GM12878 (cell line): ENCODE measurements at regions not wholly inside any gene's neighbourhood (a gene's known extent, or its start where the extent isn't known, plus 50 kb on each side); places are given as distances from the start of the nearest gene placed in this dataset.

ENCODE experiments used
- ATAC-seq: fragments of 200-7000 bp; cut with Tn5 transposase; 3 replicates; pipeline ENCODE4 v1.9.1; 2020; ENCODE audit warnings: mild to moderate bottlenecking, moderate library complexity
- BruUV-seq: library from RNA; stranded (reverse); fragments of 400-500 nt; replicated peaks from 2 replicates; lab custom pipeline; 2021; lab: Mats Ljungman, UMichigan
- CTCF ChIA-PET: fragments of 300-600 bp; sonication (Branson Sonifier 250); formaldehyde crosslinking; extraction: SDS; loops from one replicate; lab custom pipeline; 2021; ENCODE audit warnings: inconsistent platforms; lab: Yijun Ruan, JAX
- POLR2A ChIA-PET: fragments of 350-600 bp; formaldehyde crosslinking; extraction: SDS; loops from one replicate; lab custom pipeline; 2021; ENCODE audit warnings: inconsistent platforms; lab: Charles Lee
- RAD21 ChIA-PET: fragments of 300-600 bp; sonication (Branson Sonifier 250); formaldehyde crosslinking; loops from one replicate; lab custom pipeline; 2023; ENCODE audit warnings: antibody characterized with exemption; ENCODE audit not compliant: unreplicated experiment; lab: Charles Lee
- SMC1A ChIA-PET: fragments of 300-600 bp; sonication (Branson Sonifier 250); formaldehyde crosslinking; loops from one replicate; lab custom pipeline; 2023; ENCODE audit not compliant: unreplicated experiment, uncharacterized antibody; lab: Charles Lee
- DNase-seq: peaks from one replicate; pipeline ENCODE4 v3.0.0-alpha.2; 2011; ENCODE audit warnings: low read depth, low spot score
- FAIRE-seq: peaks from 3 replicates; lab custom pipeline; 2011; peaks lifted over from hg19 to GRCh38; lab: Jason Lieb, UNC
- H2AFZ ChIP-seq: 2 replicates; pipeline ENCODE4 v1.6.0; 2011; ENCODE audit warnings: low read depth, low read length, control low read depth; ENCODE audit not compliant: control insufficient read depth
- H3K27ac ChIP-seq: 2 replicates; pipeline ENCODE4 v1.5.1; 2011; ENCODE audit warnings: control low read depth; ENCODE audit not compliant: control insufficient read depth, insufficient read depth
- H3K27me3 ChIP-seq, 2 experiments: replicated peaks in 1 of 2; 2 replicates each; pipeline versions ENCODE4 v1.6.0 to v1.6.1; 2011; ENCODE audit warnings: low read length in 1 of 2; ENCODE audit not compliant: control insufficient read depth in 2 of 2, insufficient read depth in 2 of 2
- H3K36me3 ChIP-seq, 2 experiments: 2 replicates each; pipeline ENCODE4 v1.5.1; 2011; ENCODE audit warnings: low read length in 1 of 2; ENCODE audit not compliant: control insufficient read depth in 2 of 2, insufficient read depth in 2 of 2
- H3K4me1 ChIP-seq: 2 replicates; pipeline ENCODE4 v1.6.1; 2011; ENCODE audit warnings: mild to moderate bottlenecking, low read length, moderate library complexity, mixed read lengths; ENCODE audit not compliant: control insufficient read depth, insufficient read depth
- H3K4me2 ChIP-seq: 2 replicates; pipeline ENCODE4 v1.6.0; 2011; ENCODE audit warnings: control low read depth; ENCODE audit not compliant: control insufficient read depth, insufficient read depth
- H3K4me3 ChIP-seq: fragments of 200-600 bp; sonication (generic); 2 replicates; pipeline ENCODE4 v1.5.1; 2016
- H3K79me2 ChIP-seq: 2 replicates; pipeline ENCODE4 v1.6.0; 2011; ENCODE audit warnings: low read length; ENCODE audit not compliant: control insufficient read depth, insufficient read depth
- H3K9ac ChIP-seq: 2 replicates; pipeline ENCODE4 v1.8.0; 2011; ENCODE audit warnings: low read length, control low read depth, mixed read lengths; ENCODE audit not compliant: control insufficient read depth, insufficient read depth
- H3K9me3 ChIP-seq: replicated peaks from 3 replicates; pipeline ENCODE4 v1.5.1; 2011; ENCODE audit warnings: mild to moderate bottlenecking, low read length; ENCODE audit not compliant: control insufficient read depth, insufficient read depth
- H4K20me1 ChIP-seq: 2 replicates; pipeline ENCODE4 v1.6.0; 2011; ENCODE audit not compliant: control insufficient read depth, insufficient read depth
- RAD51 ChIP-seq: fragments of 450-650 bp; IDR thresholded peaks from 2 replicates; pipeline ENCODE4 v1.6.1; 2016; ENCODE audit warnings: moderate library complexity, mild to moderate bottlenecking, inconsistent platforms
- WGBS: methylation state at CpG from one replicate; pipeline ENCODE4 v1.1.6; 2016; ENCODE audit warnings: low lambda C conversion rate; ENCODE audit not compliant: insufficient replicate concordance, insufficient coverage; ENCODE audit errors: missing lambda C conversion rate; 5-methylcytosine and 5-hydroxymethylcytosine counted together
- in situ Hi-C: fragments of 300-500 bp; cut with MboI; formaldehyde crosslinking; loops from 9 replicates; pipeline ENCODE4 v1.14.3; 2018; ENCODE audit warnings: mixed read lengths
- intact Hi-C: fragments of 100-400 bp; cut with micrococcal nuclease; formaldehyde crosslinking; loops from one replicate; pipeline ENCODE4 v1.14.2; 2022; ENCODE audit not compliant: unreplicated experiment
- TF ChIP-seq, protein P1 (sequence below): fragments of 450-650 bp; IDR thresholded peaks from 2 replicates; pipeline ENCODE4 v1.6.1; 2016; ENCODE audit warnings: mild to moderate bottlenecking
- TF ChIP-seq, protein P2 (sequence below): fragments of 450-650 bp; IDR thresholded peaks from 2 replicates; pipeline ENCODE4 v1.6.1; 2017; ENCODE audit warnings: mild to moderate bottlenecking, moderate library complexity
- TF ChIP-seq, protein P3 (sequence below): fragments of 450-650 bp; IDR thresholded peaks from 2 replicates; pipeline ENCODE4 v1.6.1; 2017; ENCODE audit warnings: mild to moderate bottlenecking, moderate library complexity
- TF ChIP-seq, protein P4 (sequence below): fragments of 450-650 bp; formaldehyde crosslinking; IDR thresholded peaks from 2 replicates; pipeline ENCODE4 v1.4.0; 2022; ENCODE audit warnings: mild to moderate bottlenecking, moderate library complexity

DNA sequence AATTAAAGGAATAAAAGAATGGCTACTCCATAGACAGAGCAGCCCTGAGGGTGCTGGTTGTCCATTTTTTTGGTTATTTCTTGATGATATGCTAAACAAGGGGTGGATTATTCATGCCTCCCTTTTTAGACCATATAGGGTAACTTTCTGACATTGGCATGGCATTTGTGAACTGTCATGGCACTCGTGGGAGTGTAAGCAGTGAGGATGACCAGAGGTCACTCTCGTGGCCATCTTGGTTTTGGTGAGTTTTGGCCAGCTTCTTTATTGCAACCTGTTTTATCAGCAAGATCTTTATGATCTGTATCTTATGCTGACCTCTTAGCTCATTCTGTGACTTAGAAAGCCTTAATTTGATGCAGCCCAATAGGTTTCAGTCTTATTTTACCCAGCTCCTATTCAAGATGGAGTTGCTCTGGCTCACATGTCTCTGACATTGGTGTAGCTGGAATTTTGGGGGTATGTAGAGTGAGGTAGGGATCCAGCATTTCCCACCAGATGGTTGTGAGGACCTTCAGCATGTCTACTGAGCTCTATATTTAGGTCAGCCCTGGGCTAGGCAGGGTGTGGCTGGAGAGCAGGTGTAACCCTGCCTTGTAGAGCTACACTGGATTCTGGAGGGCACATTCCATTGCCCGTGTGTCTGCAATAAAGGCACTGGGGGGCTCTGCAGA is 103.5 kb upstream of the SLC38A2 start:
- WGBS: 81% methylated on average over 3 of the region's 3 CpGs
- POLR2A ChIA-PET: interaction anchor here (1.0 to 1.2 kb wide), 2 partner anchors 41 to 89 kb away, joined by 3 to 5 read pairs; no protein-coding TSS in a partner anchor

More for the DNA sequence above, 103.5 kb upstream of the SLC38A2 start:
- no peak overlapping the region for H2AFZ ChIP-seq
- CTCF ChIA-PET: interaction anchor here (0.7 to 1.2 kb wide), 5 partner anchors 8 to 89 kb away, joined by 3 to 4 read pairs (median 4); no protein-coding TSS in a partner anchor
- H3K4me2 ChIP-seq: no peak overlapping the region
- peaks cover under 1% of the 10 kb centered on the region for H3K79me2 ChIP-seq
- intact Hi-C loops: loop anchor here (5.0 kb wide), 1 partner anchor 186 kb away; no protein-coding TSS in a partner anchor
- H3K9me3 ChIP-seq: no peaks in the 10 kb centered on the region
- in situ Hi-C loops: no loop called here
- no peak overlapping the region for H3K4me3 ChIP-seq
- DNase-seq (no peak), ATAC-seq (no peak), FAIRE-seq (no peak)
- H4K20me1 ChIP-seq: no peaks in the 10 kb centered on the region
- no peaks in the 10 kb centered on the region for H3K36me3 ChIP-seq
- RAD21 ChIA-PET: interaction anchor here (0.8 to 3.2 kb wide), 5 partner anchors 41 to 91 kb away, joined by 3 to 25 read pairs (median 4); no protein-coding TSS in a partner anchor
- H3K4me1 ChIP-seq: peaks cover 3% of the 10 kb centered on the region; the same call in 1 of the 2 replicates
- H3K27me3 ChIP-seq: no peaks in the 10 kb centered on the region
- H3K9ac ChIP-seq: no peak overlapping the region
- SMC1A ChIA-PET: interaction anchor here (0.7 to 3.4 kb wide), 16 partner anchors 8 to 181 kb away, joined by 3 to 26 read pairs (median 4); no protein-coding TSS in a partner anchor
- no peak overlapping the region for H3K27ac ChIP-seq
- BruUV-seq: no TSS peak
- TF ChIP-seq, protein P1, sequence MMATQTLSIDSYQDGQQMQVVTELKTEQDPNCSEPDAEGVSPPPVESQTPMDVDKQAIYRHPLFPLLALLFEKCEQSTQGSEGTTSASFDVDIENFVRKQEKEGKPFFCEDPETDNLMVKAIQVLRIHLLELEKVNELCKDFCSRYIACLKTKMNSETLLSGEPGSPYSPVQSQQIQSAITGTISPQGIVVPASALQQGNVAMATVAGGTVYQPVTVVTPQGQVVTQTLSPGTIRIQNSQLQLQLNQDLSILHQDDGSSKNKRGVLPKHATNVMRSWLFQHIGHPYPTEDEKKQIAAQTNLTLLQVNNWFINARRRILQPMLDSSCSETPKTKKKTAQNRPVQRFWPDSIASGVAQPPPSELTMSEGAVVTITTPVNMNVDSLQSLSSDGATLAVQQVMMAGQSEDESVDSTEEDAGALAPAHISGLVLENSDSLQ: no peak
- TF ChIP-seq, protein P2, sequence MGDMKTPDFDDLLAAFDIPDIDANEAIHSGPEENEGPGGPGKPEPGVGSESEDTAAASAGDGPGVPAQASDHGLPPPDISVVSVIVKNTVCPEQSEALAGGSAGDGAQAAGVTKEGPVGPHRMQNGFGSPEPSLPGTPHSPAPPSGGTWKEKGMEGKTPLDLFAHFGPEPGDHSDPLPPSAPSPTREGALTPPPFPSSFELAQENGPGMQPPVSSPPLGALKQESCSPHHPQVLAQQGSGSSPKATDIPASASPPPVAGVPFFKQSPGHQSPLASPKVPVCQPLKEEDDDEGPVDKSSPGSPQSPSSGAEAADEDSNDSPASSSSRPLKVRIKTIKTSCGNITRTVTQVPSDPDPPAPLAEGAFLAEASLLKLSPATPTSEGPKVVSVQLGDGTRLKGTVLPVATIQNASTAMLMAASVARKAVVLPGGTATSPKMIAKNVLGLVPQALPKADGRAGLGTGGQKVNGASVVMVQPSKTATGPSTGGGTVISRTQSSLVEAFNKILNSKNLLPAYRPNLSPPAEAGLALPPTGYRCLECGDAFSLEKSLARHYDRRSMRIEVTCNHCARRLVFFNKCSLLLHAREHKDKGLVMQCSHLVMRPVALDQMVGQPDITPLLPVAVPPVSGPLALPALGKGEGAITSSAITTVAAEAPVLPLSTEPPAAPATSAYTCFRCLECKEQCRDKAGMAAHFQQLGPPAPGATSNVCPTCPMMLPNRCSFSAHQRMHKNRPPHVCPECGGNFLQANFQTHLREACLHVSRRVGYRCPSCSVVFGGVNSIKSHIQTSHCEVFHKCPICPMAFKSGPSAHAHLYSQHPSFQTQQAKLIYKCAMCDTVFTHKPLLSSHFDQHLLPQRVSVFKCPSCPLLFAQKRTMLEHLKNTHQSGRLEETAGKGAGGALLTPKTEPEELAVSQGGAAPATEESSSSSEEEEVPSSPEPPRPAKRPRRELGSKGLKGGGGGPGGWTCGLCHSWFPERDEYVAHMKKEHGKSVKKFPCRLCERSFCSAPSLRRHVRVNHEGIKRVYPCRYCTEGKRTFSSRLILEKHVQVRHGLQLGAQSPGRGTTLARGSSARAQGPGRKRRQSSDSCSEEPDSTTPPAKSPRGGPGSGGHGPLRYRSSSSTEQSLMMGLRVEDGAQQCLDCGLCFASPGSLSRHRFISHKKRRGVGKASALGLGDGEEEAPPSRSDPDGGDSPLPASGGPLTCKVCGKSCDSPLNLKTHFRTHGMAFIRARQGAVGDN: peak; percentile 59
- TF ChIP-seq, protein P3, sequence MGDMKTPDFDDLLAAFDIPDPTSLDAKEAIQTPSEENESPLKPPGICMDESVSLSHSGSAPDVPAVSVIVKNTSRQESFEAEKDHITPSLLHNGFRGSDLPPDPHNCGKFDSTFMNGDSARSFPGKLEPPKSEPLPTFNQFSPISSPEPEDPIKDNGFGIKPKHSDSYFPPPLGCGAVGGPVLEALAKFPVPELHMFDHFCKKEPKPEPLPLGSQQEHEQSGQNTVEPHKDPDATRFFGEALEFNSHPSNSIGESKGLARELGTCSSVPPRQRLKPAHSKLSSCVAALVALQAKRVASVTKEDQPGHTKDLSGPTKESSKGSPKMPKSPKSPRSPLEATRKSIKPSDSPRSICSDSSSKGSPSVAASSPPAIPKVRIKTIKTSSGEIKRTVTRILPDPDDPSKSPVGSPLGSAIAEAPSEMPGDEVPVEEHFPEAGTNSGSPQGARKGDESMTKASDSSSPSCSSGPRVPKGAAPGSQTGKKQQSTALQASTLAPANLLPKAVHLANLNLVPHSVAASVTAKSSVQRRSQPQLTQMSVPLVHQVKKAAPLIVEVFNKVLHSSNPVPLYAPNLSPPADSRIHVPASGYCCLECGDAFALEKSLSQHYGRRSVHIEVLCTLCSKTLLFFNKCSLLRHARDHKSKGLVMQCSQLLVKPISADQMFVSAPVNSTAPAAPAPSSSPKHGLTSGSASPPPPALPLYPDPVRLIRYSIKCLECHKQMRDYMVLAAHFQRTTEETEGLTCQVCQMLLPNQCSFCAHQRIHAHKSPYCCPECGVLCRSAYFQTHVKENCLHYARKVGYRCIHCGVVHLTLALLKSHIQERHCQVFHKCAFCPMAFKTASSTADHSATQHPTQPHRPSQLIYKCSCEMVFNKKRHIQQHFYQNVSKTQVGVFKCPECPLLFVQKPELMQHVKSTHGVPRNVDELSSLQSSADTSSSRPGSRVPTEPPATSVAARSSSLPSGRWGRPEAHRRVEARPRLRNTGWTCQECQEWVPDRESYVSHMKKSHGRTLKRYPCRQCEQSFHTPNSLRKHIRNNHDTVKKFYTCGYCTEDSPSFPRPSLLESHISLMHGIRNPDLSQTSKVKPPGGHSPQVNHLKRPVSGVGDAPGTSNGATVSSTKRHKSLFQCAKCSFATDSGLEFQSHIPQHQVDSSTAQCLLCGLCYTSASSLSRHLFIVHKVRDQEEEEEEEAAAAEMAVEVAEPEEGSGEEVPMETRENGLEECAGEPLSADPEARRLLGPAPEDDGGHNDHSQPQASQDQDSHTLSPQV: peak; percentile 82
- TF ChIP-seq, protein P4, sequence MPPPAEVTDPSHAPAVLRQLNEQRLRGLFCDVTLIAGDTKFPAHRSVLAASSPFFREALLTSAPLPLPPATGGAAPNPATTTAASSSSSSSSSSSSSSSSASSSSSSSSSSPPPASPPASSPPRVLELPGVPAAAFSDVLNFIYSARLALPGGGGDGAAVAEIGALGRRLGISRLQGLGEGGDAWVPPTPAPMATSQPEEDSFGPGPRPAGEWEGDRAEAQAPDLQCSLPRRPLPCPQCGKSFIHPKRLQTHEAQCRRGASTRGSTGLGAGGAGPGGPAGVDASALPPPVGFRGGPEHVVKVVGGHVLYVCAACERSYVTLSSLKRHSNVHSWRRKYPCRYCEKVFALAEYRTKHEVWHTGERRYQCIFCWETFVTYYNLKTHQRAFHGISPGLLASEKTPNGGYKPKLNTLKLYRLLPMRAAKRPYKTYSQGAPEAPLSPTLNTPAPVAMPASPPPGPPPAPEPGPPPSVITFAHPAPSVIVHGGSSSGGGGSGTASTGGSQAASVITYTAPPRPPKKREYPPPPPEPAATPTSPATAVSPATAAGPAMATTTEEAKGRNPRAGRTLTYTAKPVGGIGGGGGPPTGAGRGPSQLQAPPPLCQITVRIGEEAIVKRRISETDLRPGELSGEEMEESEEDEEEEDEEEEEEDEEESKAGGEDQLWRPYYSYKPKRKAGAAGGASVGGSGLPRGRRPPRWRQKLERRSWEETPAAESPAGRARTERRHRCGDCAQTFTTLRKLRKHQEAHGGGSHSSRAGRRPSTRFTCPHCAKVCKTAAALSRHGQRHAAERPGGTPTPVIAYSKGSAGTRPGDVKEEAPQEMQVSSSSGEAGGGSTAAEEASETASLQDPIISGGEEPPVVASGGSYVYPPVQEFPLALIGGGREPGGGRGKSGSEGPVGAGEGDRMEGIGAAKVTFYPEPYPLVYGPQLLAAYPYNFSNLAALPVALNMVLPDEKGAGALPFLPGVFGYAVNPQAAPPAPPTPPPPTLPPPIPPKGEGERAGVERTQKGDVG (CRISPR knock-in tag): 0 out of 2 replicates have a peak, but pooled peaks have one; percentile 2
- TF ChIP-seq RAD51: no peak
